ENCODE measurements at regions not wholly inside any gene's neighbourhood (a gene's known extent, or its start where the extent isn't known, plus 50 kb on each side); places are given as distances from the start of the nearest gene placed in this dataset.

DNA sequence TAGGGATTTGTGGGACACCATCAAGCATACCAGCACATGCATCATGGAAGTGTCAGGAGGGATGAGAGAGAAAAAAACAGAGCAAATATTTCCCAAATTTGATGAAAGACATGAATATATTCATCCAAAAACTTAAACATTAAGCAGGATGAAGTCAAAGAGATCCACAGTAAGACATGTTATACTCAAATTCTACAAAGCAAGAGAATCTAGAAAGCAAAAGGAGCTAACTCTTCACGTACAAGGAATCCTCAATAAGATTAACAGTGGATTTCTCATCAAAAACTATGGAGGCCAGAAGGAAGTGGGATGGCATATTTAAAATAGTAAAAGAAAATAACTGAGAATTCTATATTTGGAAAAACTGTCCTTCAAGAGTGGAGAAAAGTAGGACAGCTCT, 374.8 kb downstream of the ZFHX3 start:
- no peaks in the 10 kb centered on the region for H3K27me3 ChIP-seq (ENCODE audit: insufficient read depth, low read depth, low read length)
- no peaks in the 10 kb centered on the region for H3F3A ChIP-seq (ENCODE audit: insufficient read depth, low read length, poor library complexity, severe bottlenecking)
- H3K4me3 ChIP-seq (ENCODE audit: low read length): no peak overlapping the region
- no peak overlapping the region for H3K9ac ChIP-seq (ENCODE audit: low read length)
- peaks cover 6% of the 10 kb centered on the region for H3K9me3 ChIP-seq (ENCODE audit: low read length)
- no peak overlapping the region for H3K4me2 ChIP-seq (ENCODE audit: low read length)
- TF ChIP-seq, protein P1, sequence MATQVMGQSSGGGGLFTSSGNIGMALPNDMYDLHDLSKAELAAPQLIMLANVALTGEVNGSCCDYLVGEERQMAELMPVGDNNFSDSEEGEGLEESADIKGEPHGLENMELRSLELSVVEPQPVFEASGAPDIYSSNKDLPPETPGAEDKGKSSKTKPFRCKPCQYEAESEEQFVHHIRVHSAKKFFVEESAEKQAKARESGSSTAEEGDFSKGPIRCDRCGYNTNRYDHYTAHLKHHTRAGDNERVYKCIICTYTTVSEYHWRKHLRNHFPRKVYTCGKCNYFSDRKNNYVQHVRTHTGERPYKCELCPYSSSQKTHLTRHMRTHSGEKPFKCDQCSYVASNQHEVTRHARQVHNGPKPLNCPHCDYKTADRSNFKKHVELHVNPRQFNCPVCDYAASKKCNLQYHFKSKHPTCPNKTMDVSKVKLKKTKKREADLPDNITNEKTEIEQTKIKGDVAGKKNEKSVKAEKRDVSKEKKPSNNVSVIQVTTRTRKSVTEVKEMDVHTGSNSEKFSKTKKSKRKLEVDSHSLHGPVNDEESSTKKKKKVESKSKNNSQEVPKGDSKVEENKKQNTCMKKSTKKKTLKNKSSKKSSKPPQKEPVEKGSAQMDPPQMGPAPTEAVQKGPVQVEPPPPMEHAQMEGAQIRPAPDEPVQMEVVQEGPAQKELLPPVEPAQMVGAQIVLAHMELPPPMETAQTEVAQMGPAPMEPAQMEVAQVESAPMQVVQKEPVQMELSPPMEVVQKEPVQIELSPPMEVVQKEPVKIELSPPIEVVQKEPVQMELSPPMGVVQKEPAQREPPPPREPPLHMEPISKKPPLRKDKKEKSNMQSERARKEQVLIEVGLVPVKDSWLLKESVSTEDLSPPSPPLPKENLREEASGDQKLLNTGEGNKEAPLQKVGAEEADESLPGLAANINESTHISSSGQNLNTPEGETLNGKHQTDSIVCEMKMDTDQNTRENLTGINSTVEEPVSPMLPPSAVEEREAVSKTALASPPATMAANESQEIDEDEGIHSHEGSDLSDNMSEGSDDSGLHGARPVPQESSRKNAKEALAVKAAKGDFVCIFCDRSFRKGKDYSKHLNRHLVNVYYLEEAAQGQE (IDR thresholded peaks at IDR 0.05; ENCODE audit: borderline replicate concordance): no peak
- no peak for TF ChIP-seq TAF1 (IDR thresholded peaks at IDR 0.05; ENCODE audit: low read depth)
- no peak for TF ChIP-seq EZH2 (IDR thresholded peaks at IDR 0.05; ENCODE audit: borderline replicate concordance, insufficient read depth, low read length, poor library complexity, severe bottlenecking)
- no peak for TF ChIP-seq POLR2AphosphoS5 (IDR thresholded peaks at IDR 0.05)
- no peak for TF ChIP-seq CTCF (IDR thresholded peaks at IDR 0.05; ENCODE audit: poor library complexity, severe bottlenecking)
- no peak for TF ChIP-seq RAD21 (conservative IDR thresholded peaks at IDR 0.05)
- TF ChIP-seq SMC3 (conservative IDR thresholded peaks at IDR 0.05; ENCODE audit: poor library complexity): no peak
- no peak for TF ChIP-seq MXI1 (conservative IDR thresholded peaks at IDR 0.05; ENCODE audit: poor library complexity, severe bottlenecking)
- no peak for TF ChIP-seq EP300 (conservative IDR thresholded peaks at IDR 0.05; ENCODE audit: poor library complexity, severe bottlenecking)
- no peak overlapping the region for H3K27ac ChIP-seq (ENCODE audit: low read length)
- H2AFZ ChIP-seq (ENCODE audit: low read depth, low read length): no peak overlapping the region
- H4K20me1 ChIP-seq (ENCODE audit: insufficient read depth): no peaks in the 10 kb centered on the region
- H3K9me2 ChIP-seq (ENCODE audit: insufficient read depth, low read length): no peaks in the 10 kb centered on the region
- peaks cover 6% of the 10 kb centered on the region for H3K79me2 ChIP-seq (replicated peaks; ENCODE audit: insufficient read depth, low read length)
- H3K36me3 ChIP-seq (ENCODE audit: insufficient read depth, low read length): no peaks in the 10 kb centered on the region

DNA sequence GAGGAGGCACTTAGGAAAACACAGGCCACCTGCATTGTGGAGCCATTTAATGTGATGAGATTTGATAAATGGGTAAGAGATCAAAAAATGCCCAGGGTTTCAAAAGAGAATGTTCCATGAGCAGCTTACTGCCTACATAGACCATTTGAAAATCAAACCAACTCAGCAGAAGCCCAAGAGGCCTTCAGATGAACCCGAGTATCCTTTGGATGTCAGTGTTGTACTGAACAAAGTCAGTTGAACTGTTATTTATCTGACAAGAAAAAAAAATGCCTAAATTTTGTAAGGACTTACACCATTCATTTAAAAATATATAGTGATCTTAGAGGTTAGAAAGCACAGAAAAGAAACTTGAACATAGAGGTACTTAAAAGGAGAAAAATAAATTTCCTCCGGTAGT, 381.7 kb downstream of the ZFHX3 start:
- H3K9me2 ChIP-seq (ENCODE audit: insufficient read depth, low read length): no peaks in the 10 kb centered on the region
- H3K79me2 ChIP-seq (replicated peaks; ENCODE audit: insufficient read depth, low read length): peaks cover 34% of the 10 kb centered on the region
- peak overlapping the region; percentile 80 for H3K4me3 ChIP-seq (ENCODE audit: low read length)
- no peak overlapping the region for H3K4me2 ChIP-seq (ENCODE audit: low read length)
- no peaks in the 10 kb centered on the region for H3K27me3 ChIP-seq (ENCODE audit: insufficient read depth, low read depth, low read length)
- H3K9ac ChIP-seq (ENCODE audit: low read length): no peak overlapping the region
- no peaks in the 10 kb centered on the region for H3F3A ChIP-seq (ENCODE audit: insufficient read depth, low read length, poor library complexity, severe bottlenecking)
- H3K27ac ChIP-seq (ENCODE audit: low read length): no peak overlapping the region
- no peaks in the 10 kb centered on the region for H4K20me1 ChIP-seq (ENCODE audit: insufficient read depth)
- H2AFZ ChIP-seq (ENCODE audit: low read depth, low read length): no peak overlapping the region
- no peaks in the 10 kb centered on the region for H3K9me3 ChIP-seq (ENCODE audit: low read length)
- TF ChIP-seq TAF1 (IDR thresholded peaks at IDR 0.05; ENCODE audit: low read depth) (no peak), CTCF (IDR thresholded peaks at IDR 0.05; ENCODE audit: poor library complexity, severe bottlenecking) (no peak), POLR2AphosphoS5 (IDR thresholded peaks at IDR 0.05) (no peak), RAD21 (conservative IDR thresholded peaks at IDR 0.05) (peak; percentile 53), SMC3 (conservative IDR thresholded peaks at IDR 0.05; ENCODE audit: poor library complexity) (peak; percentile 35)
- no peaks in the 10 kb centered on the region for H3K36me3 ChIP-seq (ENCODE audit: insufficient read depth, low read length)
